GM12878 (cell line): ENCODE measurements at regions not wholly inside any gene's neighbourhood (a gene's known extent, or its start where the extent isn't known, plus 50 kb on each side); places are given as distances from the start of the nearest gene placed in this dataset.

Experiments used
- ATAC-seq: fragments of 200-7000 bp; cut with Tn5 transposase; 3 replicates; pipeline ENCODE4 v1.9.1; 2020; ENCODE audit warnings: mild to moderate bottlenecking, moderate library complexity
- BruUV-seq: library from RNA; stranded (reverse); fragments of 400-500 nt; replicated peaks from 2 replicates; lab custom pipeline; 2021; lab: Mats Ljungman, UMichigan
- CTCF ChIA-PET: fragments of 300-600 bp; sonication (Branson Sonifier 250); formaldehyde crosslinking; extraction: SDS; loops from one replicate; lab custom pipeline; 2021; ENCODE audit warnings: inconsistent platforms; lab: Yijun Ruan, JAX
- POLR2A ChIA-PET: fragments of 350-600 bp; formaldehyde crosslinking; extraction: SDS; loops from one replicate; lab custom pipeline; 2021; ENCODE audit warnings: inconsistent platforms; lab: Charles Lee
- RAD21 ChIA-PET: fragments of 300-600 bp; sonication (Branson Sonifier 250); formaldehyde crosslinking; loops from one replicate; lab custom pipeline; 2023; ENCODE audit warnings: antibody characterized with exemption; ENCODE audit not compliant: unreplicated experiment; lab: Charles Lee
- SMC1A ChIA-PET: fragments of 300-600 bp; sonication (Branson Sonifier 250); formaldehyde crosslinking; loops from one replicate; lab custom pipeline; 2023; ENCODE audit not compliant: unreplicated experiment, uncharacterized antibody; lab: Charles Lee
- DNase-seq: peaks from one replicate; pipeline ENCODE4 v3.0.0-alpha.2; 2011; ENCODE audit warnings: low read depth, low spot score
- FAIRE-seq: peaks from 3 replicates; lab custom pipeline; 2011; peaks lifted over from hg19 to GRCh38; lab: Jason Lieb, UNC
- H2AFZ ChIP-seq: 2 replicates; pipeline ENCODE4 v1.6.0; 2011; ENCODE audit warnings: low read depth, low read length, control low read depth; ENCODE audit not compliant: control insufficient read depth
- H3K27ac ChIP-seq: 2 replicates; pipeline ENCODE4 v1.5.1; 2011; ENCODE audit warnings: control low read depth; ENCODE audit not compliant: control insufficient read depth, insufficient read depth
- H3K27me3 ChIP-seq, 2 experiments: replicated peaks in 1 of 2; 2 replicates each; pipeline versions ENCODE4 v1.6.0 to v1.6.1; 2011; ENCODE audit warnings: low read length in 1 of 2; ENCODE audit not compliant: control insufficient read depth in 2 of 2, insufficient read depth in 2 of 2
- H3K36me3 ChIP-seq, 2 experiments: 2 replicates each; pipeline ENCODE4 v1.5.1; 2011; ENCODE audit warnings: low read length in 1 of 2; ENCODE audit not compliant: control insufficient read depth in 2 of 2, insufficient read depth in 2 of 2
- H3K4me1 ChIP-seq: 2 replicates; pipeline ENCODE4 v1.6.1; 2011; ENCODE audit warnings: mild to moderate bottlenecking, low read length, moderate library complexity, mixed read lengths; ENCODE audit not compliant: control insufficient read depth, insufficient read depth
- H3K4me2 ChIP-seq: 2 replicates; pipeline ENCODE4 v1.6.0; 2011; ENCODE audit warnings: control low read depth; ENCODE audit not compliant: control insufficient read depth, insufficient read depth
- H3K4me3 ChIP-seq: fragments of 200-600 bp; sonication (generic); 2 replicates; pipeline ENCODE4 v1.5.1; 2016
- H3K79me2 ChIP-seq: 2 replicates; pipeline ENCODE4 v1.6.0; 2011; ENCODE audit warnings: low read length; ENCODE audit not compliant: control insufficient read depth, insufficient read depth
- H3K9ac ChIP-seq: 2 replicates; pipeline ENCODE4 v1.8.0; 2011; ENCODE audit warnings: low read length, control low read depth, mixed read lengths; ENCODE audit not compliant: control insufficient read depth, insufficient read depth
- H3K9me3 ChIP-seq: replicated peaks from 3 replicates; pipeline ENCODE4 v1.5.1; 2011; ENCODE audit warnings: mild to moderate bottlenecking, low read length; ENCODE audit not compliant: control insufficient read depth, insufficient read depth
- H4K20me1 ChIP-seq: 2 replicates; pipeline ENCODE4 v1.6.0; 2011; ENCODE audit not compliant: control insufficient read depth, insufficient read depth
- BHLHE40 ChIP-seq, 2 experiments: fragments of 450-650 bp in 1 of 2; IDR thresholded peaks; 2 replicates each; pipeline ENCODE4 v1.6.1; 2011 to 2017; ENCODE audit warnings: low read depth in 2 of 2, borderline replicate concordance in 1 of 2, improper control_type of control experiment in 1 of 2, low read length in 1 of 2, mild to moderate bottlenecking in 1 of 2
- BRCA1 ChIP-seq: IDR thresholded peaks from 2 replicates; pipeline ENCODE4 v1.6.1; 2011; ENCODE audit warnings: low read depth, low read length, improper control_type of control experiment
- CREM ChIP-seq: IDR thresholded peaks from 2 replicates; pipeline ENCODE4 v1.6.1; 2014; ENCODE audit warnings: antibody characterized with exemption, low read depth
- EED ChIP-seq: sonication (generic); IDR thresholded peaks from 2 replicates; pipeline ENCODE4 v1.6.1; 2016; ENCODE audit warnings: antibody characterized with exemption, low read depth
- ELK1 ChIP-seq: IDR thresholded peaks from 2 replicates; pipeline ENCODE4 v1.6.1; 2012; ENCODE audit warnings: low read depth, low read length, improper control_type of control experiment
- IKZF2 ChIP-seq, 2 experiments: fragments of 450-650 bp; IDR thresholded peaks; 2 replicates each; pipeline ENCODE4 v1.6.1; 2017; ENCODE audit warnings: mild to moderate bottlenecking in 2 of 2, moderate library complexity in 2 of 2
- KAT2A ChIP-seq: conservative IDR thresholded peaks from 2 replicates; pipeline ENCODE4 v1.6.1; 2011; ENCODE audit warnings: low read depth, low read length; ENCODE audit not compliant: control insufficient read depth
- PBX3 ChIP-seq: IDR thresholded peaks from 2 replicates; pipeline ENCODE4 v1.6.1; 2011; ENCODE audit warnings: mild to moderate bottlenecking, low read depth, low read length, moderate library complexity; ENCODE audit not compliant: insufficient replicate concordance
- POLR2A ChIP-seq: IDR thresholded peaks from 2 replicates; pipeline ENCODE4 v1.6.1; 2011; ENCODE audit warnings: low read depth, mild to moderate bottlenecking, low read length
- SMARCA5 ChIP-seq: fragments of 450-650 bp; IDR thresholded peaks from 2 replicates; pipeline ENCODE4 v1.6.1; 2017; ENCODE audit warnings: mild to moderate bottlenecking
- WRNIP1 ChIP-seq: IDR thresholded peaks from 2 replicates; pipeline ENCODE4 v1.6.1; 2011; ENCODE audit warnings: low read depth, low read length, improper control_type of control experiment, borderline replicate concordance
- in situ Hi-C: fragments of 300-500 bp; cut with MboI; formaldehyde crosslinking; loops from 9 replicates; pipeline ENCODE4 v1.14.3; 2018; ENCODE audit warnings: mixed read lengths
- intact Hi-C: fragments of 100-400 bp; cut with micrococcal nuclease; formaldehyde crosslinking; loops from one replicate; pipeline ENCODE4 v1.14.2; 2022; ENCODE audit not compliant: unreplicated experiment
- TF ChIP-seq, protein P1 (sequence below): IDR thresholded peaks from 2 replicates; pipeline ENCODE4 v1.6.1; 2011; ENCODE audit warnings: low read depth, low read length, improper control_type of control experiment, borderline replicate concordance

DNA sequence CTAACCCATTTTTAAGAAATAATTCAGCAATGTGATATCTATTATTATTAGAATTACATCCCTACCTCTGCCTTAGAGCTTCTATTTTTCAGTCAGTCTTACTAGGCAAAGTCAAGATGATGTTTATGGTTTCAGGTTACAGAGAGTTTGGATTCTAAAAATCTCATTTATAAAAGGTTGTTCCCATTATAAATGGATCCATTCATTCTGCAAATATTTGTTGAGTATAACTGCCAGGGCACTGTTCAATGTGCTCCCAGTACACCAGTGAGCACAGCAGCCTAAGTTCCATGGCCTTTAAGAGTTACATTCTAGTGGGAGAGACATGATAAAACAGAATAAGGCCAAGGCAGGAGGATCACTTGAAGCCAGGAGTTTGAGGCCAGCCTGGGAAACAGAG lies 75.9 kb upstream of the EYA4 start:
- SMC1A ChIA-PET, result no interaction called here
- H3K4me1 ChIP-seq, result no peaks in the 10 kb centered on the region
- DNase-seq (no peak), FAIRE-seq (no peak), ATAC-seq (no peak)
- H3K36me3 ChIP-seq, result no peaks in the 10 kb centered on the region
- no peaks in the 10 kb centered on the region for H3K79me2 ChIP-seq
- intact Hi-C loops (no loop called here), in situ Hi-C loops (no loop called here)
- no peaks in the 10 kb centered on the region for H3K27me3 ChIP-seq
- RAD21 ChIA-PET, result no interaction called here
- H3K9ac ChIP-seq, result no peak overlapping the region
- no peaks in the 10 kb centered on the region for H4K20me1 ChIP-seq
- no peak overlapping the region for H3K4me2 ChIP-seq
- no peaks in the 10 kb centered on the region for H3K9me3 ChIP-seq
- H3K4me3 ChIP-seq, result no peak overlapping the region
- no peak overlapping the region for H3K27ac ChIP-seq
- no TSS peak for BruUV-seq
- H2AFZ ChIP-seq, result no peak overlapping the region
- POLR2A ChIA-PET, result no interaction called here
- no peak for TF ChIP-seq WRNIP1
- no peak for TF ChIP-seq IKZF2 (IDR thresholded peaks at IDR 0.05)
- TF ChIP-seq EED, result no peak
- TF ChIP-seq BHLHE40 (IDR thresholded peaks at IDR 0.05; ENCODE audit: borderline replicate concordance in 1 of 2, low read depth in 2 of 2, low read length in 1 of 2), result no peak
- TF ChIP-seq POLR2A, result no peak
- TF ChIP-seq ELK1, result no peak
- TF ChIP-seq BRCA1, result no peak
- no peak for TF ChIP-seq PBX3
- TF ChIP-seq, protein P1, sequence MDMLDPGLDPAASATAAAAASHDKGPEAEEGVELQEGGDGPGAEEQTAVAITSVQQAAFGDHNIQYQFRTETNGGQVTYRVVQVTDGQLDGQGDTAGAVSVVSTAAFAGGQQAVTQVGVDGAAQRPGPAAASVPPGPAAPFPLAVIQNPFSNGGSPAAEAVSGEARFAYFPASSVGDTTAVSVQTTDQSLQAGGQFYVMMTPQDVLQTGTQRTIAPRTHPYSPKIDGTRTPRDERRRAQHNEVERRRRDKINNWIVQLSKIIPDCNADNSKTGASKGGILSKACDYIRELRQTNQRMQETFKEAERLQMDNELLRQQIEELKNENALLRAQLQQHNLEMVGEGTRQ, result no peak
- no peak for TF ChIP-seq CREM
- TF ChIP-seq SMARCA5, result no peak
- no peak for TF ChIP-seq KAT2A
- TF ChIP-seq, all 136 proteins: peak for 0
- CTCF ChIA-PET, result no interaction called here
